IPS DF 6.9 (cell line): ENCODE measurements at regions not wholly inside any gene's neighbourhood (a gene's known extent, or its start where the extent isn't known, plus 50 kb on each side); places are given as distances from the start of the nearest gene placed in this dataset.
"Not testable (repeated sequence)": the region's sequence is repeated elsewhere in the genome, so short reads cannot be mapped to it uniquely, and the experiment has no call there.

Source experiments
- DNase-seq: peaks from one replicate; pipeline ENCODE4 v3.0.0-alpha.2; 2013; ENCODE audit warnings: low read depth, low spot score
- H3K27ac ChIP-seq: one replicate; pipeline ENCODE4 v1.5.1; 2013; ENCODE audit warnings: low read length, control low read depth
- H3K27me3 ChIP-seq: 2 replicates; pipeline ENCODE4 v1.6.1; 2013; ENCODE audit warnings: mild to moderate bottlenecking, low read length; ENCODE audit not compliant: control insufficient read depth, insufficient read depth
- H3K36me3 ChIP-seq: 2 replicates; pipeline ENCODE4 v1.6.1; 2013; ENCODE audit warnings: low read length; ENCODE audit not compliant: control insufficient read depth, insufficient read depth
- H3K4me1 ChIP-seq: 2 replicates; pipeline ENCODE4 v1.6.1; 2013; ENCODE audit warnings: low read length; ENCODE audit not compliant: control insufficient read depth, insufficient read depth
- H3K4me3 ChIP-seq: 2 replicates; pipeline ENCODE4 v1.5.1; 2013; ENCODE audit warnings: mild to moderate bottlenecking, low read length
- H3K9me3 ChIP-seq: 2 replicates; pipeline ENCODE4 v1.6.1; 2013; ENCODE audit warnings: low read length, inconsistent platforms; ENCODE audit not compliant: control insufficient read depth, insufficient read depth
- WGBS: extraction: QIAGEN DNeasy Blood & Tissue Kit; methylation state at CpG from one replicate; pipeline ENCODE4 v1.1.7; 2013; ENCODE audit warnings: mixed read lengths, missing lambda C conversion rate; ENCODE audit not compliant: insufficient read length, insufficient coverage; 5-methylcytosine and 5-hydroxymethylcytosine counted together

DNA sequence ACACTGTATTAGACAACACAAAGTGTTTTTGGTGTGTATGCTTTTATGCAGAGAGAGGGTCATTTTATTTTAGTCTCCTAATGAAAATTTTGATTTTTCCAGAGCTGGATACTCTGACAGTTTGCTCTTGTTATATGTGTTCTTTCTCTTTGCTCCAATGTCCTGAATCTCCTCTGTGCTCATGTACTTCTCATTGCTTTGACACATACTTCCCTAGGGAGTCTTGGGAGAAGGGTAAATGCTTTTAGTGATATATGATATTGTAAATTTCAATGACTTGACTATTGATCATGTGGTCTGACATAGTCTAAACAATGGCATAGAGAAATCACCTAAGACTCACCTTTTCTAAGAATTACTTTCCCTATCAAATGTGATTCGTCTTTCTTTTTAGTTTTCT is 972.6 kb upstream of the EDIL3 start:
- Histone ChIP-seq H3K9me3 (no peaks in the 10 kb centered on the region), H3K27ac (no peak overlapping the region), H3K4me3 (no peak overlapping the region), H3K36me3 (no peaks in the 10 kb centered on the region), H3K4me1 (no peaks in the 10 kb centered on the region), H3K27me3 (no peaks in the 10 kb centered on the region)
- WGBS, result 100% methylated on average over 1 of the region's 1 CpG
- no peak for DNase-seq

DNA sequence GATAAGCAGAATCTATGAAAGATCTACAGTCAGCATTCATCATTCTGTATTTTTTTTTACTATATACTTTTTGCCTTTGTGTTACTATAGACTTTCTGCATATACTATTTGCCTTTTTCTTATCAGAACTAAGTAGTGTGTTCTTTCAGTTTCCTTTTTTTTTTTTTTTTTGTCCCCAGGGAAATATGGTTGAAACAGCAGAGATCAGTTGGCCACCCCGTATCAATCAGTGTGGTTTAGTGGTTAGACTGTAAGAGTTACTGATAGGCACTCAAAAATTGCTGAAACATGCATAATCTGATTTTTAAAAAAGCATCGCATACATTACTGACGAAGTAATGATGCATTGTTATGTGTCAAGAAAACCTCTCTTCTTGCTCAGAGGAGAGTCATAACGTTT is 990.8 kb upstream of the EDIL3 start:
- H3K27ac ChIP-seq, result no peak overlapping the region
- no peaks in the 10 kb centered on the region for H3K36me3 ChIP-seq
- no peak for DNase-seq
- no CpG with 5 or more reads among the region's 4 CpGs for WGBS
- no peaks in the 10 kb centered on the region for H3K4me1 ChIP-seq
- no peak overlapping the region for H3K4me3 ChIP-seq
- no peaks in the 10 kb centered on the region for H3K9me3 ChIP-seq
- H3K27me3 ChIP-seq, result no peaks in the 10 kb centered on the region

DNA sequence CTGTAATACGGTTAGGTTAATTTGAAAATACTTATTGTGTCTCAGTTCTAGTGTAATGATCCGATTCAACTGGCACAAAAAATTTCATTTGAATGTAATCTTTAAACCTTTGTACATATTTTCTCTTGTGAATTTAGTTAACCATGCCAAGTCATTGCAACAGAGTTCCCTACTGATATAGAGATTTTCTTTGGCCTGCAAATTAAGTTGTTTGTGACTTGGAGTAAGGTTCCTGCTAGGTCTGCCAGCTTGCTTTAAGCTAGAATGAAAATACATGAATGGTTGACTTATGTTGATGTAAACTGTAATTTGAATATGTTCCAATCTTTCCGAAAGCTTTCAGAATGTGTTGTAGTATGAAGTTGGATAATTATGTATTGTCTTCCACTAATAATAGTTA is 1004.1 kb upstream of the EDIL3 start:
- Histone ChIP-seq H3K4me1 (no peaks in the 10 kb centered on the region), H3K27ac (no peak overlapping the region), H3K4me3 (no peak overlapping the region), H3K9me3 (no peaks in the 10 kb centered on the region), H3K36me3 (no peaks in the 10 kb centered on the region), H3K27me3 (no peaks in the 10 kb centered on the region)
- WGBS, result 100% methylated on average over 1 of the region's 3 CpGs
- DNase-seq, result no peak

DNA sequence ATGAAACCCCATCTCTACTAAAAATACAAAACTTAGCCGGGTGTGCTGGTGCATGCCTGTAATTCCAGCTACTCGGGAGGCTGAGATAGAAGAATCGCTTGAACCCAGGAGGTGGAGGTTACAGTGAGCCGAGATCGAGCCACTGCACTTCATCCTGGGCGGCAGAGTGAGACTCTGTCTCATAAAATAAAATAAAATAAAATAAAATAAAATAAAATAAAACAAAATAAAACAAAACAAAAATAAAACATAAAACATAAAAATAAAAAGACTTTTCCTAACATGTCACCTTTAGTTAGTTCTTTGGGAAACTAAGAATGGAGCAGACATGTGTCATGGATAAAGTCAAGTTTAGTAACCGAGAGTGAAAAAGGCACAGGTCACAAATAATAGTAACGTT is 1007.6 kb upstream of the EDIL3 start:
- not testable (repeated sequence) for H3K4me3 ChIP-seq, H3K9me3 ChIP-seq, H3K27me3 ChIP-seq, H3K4me1 ChIP-seq, H3K36me3 ChIP-seq, DNase-seq, H3K27ac ChIP-seq
- WGBS, result 100% methylated on average over 1 of the region's 8 CpGs

DNA sequence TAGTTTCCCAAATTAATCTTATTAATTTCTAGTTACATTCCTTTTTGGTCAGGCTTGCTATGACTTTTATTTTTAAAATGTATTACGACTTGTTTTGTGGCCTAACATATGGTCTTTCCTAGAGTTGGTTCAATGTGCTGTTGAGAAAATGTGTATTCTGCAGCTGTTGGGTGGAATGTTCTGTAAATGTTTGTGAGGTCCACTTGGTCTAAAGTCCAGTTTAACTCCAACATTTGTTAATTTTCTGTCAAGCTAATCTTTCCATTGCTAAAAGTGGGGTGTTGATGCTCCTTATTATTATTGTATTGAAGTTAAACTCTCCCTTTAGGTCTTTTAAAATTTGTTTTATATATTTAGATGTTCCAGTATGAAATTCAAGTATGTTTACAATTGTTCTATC is 1010.8 kb upstream of the EDIL3 start:
- Histone ChIP-seq H3K27ac (no peak overlapping the region), H3K4me3 (no peak overlapping the region), H3K27me3 (no peaks in the 10 kb centered on the region), H3K4me1 (no peaks in the 10 kb centered on the region), H3K9me3 (no peaks in the 10 kb centered on the region), H3K36me3 (no peaks in the 10 kb centered on the region)
- DNase-seq, result no peak
- WGBS, result no CpG with 5 or more reads among the region's 1 CpG

DNA sequence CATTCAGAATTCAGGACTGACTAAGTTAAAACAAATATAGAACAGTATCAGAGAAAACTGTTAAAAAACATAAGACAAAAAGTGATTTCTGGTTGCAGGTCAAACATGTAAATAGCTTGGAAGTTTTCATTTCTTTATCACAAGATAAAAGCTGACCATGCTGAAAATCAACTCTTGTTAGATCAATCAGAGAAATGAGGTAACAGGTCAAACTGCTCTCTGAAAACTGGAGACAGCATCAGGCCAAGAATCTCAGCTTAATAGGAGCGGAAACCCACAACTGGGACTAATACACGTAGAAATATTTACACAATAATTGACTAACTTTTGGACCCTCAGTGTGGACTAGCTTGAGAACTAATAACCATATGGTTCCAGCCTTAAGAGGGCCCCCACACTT is 1012.8 kb upstream of the EDIL3 start:
- DNase-seq, result no peak
- Histone ChIP-seq H3K4me1 (no peaks in the 10 kb centered on the region), H3K36me3 (no peaks in the 10 kb centered on the region), H3K9me3 (no peaks in the 10 kb centered on the region), H3K27me3 (no peaks in the 10 kb centered on the region), H3K27ac (no peak overlapping the region), H3K4me3 (no peak overlapping the region)
- WGBS, result no CpG with 5 or more reads among the region's 2 CpGs

DNA sequence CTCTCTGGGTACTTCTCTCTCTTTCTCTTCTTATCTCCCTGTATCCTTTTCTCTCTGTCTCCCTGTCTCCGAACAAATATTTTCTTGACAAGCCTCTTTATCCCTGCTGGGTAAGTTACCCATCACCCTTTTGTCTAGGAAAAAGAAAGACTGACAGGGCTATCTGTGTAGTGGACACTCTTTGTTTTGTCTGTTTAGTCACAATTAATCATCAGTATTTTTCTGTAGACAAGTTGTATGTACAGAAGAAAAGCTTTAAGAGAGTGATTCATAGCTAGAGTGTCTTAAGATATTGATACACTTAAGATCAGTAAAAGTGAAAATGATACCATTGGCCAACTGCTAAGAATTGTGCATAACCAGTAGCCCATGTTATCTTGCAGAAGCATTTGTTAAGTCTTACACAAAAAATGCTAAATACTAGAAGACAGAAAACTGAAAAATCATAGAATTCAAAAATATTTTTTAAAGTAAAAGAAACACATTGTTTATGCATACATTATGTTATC is 1043.8 kb upstream of the EDIL3 start:
- Histone ChIP-seq H3K27me3 (no peaks in the 10 kb centered on the region), H3K4me1 (no peaks in the 10 kb centered on the region), H3K27ac (no peak overlapping the region), H3K4me3 (no peak overlapping the region), H3K36me3 (no peaks in the 10 kb centered on the region), H3K9me3 (no peaks in the 10 kb centered on the region)
- no CpG with 5 or more reads among the region's 1 CpG for WGBS
- no peak for DNase-seq

DNA sequence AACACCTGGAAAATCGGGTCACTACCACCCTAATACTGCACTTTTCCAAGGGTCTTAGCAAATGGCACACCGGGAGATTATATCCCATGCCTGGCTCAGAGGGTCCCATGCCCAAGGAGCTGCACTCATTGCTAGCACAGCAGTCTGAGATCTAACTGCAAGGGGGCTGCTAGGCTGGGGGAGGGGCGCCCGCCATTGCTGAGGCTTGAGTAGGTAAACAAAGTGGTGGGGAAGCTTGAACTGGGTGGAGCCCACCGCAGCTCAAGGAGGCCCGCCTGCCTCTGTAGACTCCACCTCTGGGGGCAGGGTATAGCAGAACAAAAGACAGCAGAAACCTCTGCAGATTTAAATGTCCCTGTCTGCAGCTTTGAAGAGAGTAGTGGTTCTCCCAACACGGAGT is 1047.0 kb upstream of the EDIL3 start:
- H3K36me3 ChIP-seq, DNase-seq, H3K9me3 ChIP-seq, H3K27me3 ChIP-seq, H3K4me3 ChIP-seq, H3K4me1 ChIP-seq, H3K27ac ChIP-seq: not testable (repeated sequence)
- WGBS, result no CpG with 5 or more reads among the region's 7 CpGs

DNA sequence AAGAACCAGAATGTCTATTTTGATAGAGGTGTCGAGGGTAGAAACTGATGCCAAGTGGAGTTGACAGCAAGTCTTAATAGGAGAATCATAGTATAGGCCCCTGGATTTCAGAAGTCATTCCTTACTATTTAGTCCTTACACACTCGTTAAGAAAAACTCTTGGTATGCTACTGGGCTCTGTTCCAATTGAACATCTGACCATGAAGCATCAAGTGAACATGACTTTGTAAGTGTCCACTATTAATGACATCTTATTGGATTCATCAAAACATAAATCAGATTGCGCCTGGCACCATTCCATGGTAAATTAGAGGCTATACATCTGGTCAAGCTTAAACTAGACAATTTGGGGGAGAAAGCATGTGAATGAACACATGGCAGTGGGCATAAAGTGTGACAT is 1056.5 kb upstream of the EDIL3 start:
- H3K27me3 ChIP-seq, result no peaks in the 10 kb centered on the region
- DNase-seq, result no peak
- no peaks in the 10 kb centered on the region for H3K9me3 ChIP-seq
- no peak overlapping the region for H3K4me3 ChIP-seq
- H3K4me1 ChIP-seq, result no peaks in the 10 kb centered on the region
- WGBS, result no CpG with 5 or more reads among the region's 3 CpGs
- H3K27ac ChIP-seq, result no peak overlapping the region
- no peaks in the 10 kb centered on the region for H3K36me3 ChIP-seq

DNA sequence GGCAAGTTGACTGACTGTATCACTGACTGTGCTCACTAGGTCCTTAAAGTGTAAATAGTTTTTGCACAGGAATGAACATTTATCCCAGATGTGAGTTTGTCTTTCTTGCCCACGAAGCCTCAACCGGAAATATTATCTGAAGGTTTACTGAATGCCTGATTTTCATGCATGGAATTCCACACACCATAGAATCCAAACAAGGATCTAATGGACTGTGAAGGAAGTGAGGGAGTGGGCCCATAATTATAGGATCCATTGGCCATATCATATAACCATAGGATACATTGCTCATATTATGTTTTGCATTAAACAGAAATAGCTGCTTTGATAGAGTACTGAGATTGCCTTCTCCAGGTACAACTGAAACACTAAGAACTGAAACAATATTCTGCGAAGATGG is 1057.2 kb upstream of the EDIL3 start:
- no CpG with 5 or more reads among the region's 3 CpGs for WGBS
- DNase-seq, result no peak
- no peak overlapping the region for H3K27ac ChIP-seq
- H3K4me1 ChIP-seq, result no peaks in the 10 kb centered on the region
- H3K9me3 ChIP-seq, result no peaks in the 10 kb centered on the region
- H3K4me3 ChIP-seq, result no peak overlapping the region
- H3K36me3 ChIP-seq, result no peaks in the 10 kb centered on the region
- H3K27me3 ChIP-seq, result no peaks in the 10 kb centered on the region

DNA sequence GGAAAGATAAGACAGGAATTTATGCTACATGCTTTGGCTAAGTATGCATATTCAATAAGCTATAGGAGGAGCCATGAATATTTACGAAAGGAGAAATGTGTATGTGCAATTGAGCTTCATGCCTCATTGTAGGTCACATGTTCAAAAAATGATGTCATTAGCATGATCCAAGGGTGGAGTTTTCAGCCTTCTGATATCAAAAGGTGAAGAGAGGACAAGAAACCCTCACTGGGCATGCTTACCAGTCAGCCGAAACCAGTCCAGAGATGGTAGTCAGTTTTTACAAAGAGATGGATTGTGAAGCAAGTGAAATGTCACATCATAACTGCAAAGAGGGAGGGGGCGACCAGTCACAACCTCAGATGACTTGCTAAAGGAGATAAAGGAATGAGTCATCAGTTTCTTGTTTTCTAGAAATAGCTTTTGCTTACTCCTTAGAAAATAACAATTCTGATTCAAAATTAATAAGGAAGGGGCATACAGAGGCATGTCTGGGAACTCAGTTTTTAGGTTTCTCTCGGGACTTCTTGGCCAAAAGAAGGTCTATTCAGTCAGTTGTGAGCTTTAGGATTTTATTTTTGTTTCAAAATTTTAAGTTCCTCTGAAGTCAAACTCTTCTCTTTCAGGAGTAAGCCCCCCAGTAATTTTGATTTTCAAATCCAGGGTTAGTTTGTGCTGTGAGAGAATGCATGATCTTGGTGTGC is 1067.8 kb upstream of the EDIL3 start:
- Histone ChIP-seq H3K4me3 (no peak overlapping the region), H3K9me3 (no peaks in the 10 kb centered on the region), H3K4me1 (no peaks in the 10 kb centered on the region), H3K27me3 (no peaks in the 10 kb centered on the region), H3K27ac (no peak overlapping the region), H3K36me3 (no peaks in the 10 kb centered on the region)
- DNase-seq, result no peak
- WGBS, result no CpG with 5 or more reads among the region's 4 CpGs
